IPS-15b (cell line): ENCODE measurements at regions not wholly inside any gene's neighbourhood (a gene's known extent, or its start where the extent isn't known, plus 50 kb on each side); places are given as distances from the start of the nearest gene placed in this dataset.

Experiments
- H3K27me3 ChIP-seq: one replicate; pipeline ENCODE4 v1.6.1; 2013; ENCODE audit warnings: low read length; ENCODE audit not compliant: control insufficient read depth, insufficient read depth
- H3K36me3 ChIP-seq: one replicate; pipeline ENCODE4 v1.6.1; 2013; ENCODE audit warnings: low read length; ENCODE audit not compliant: control insufficient read depth, insufficient read depth
- H3K4me1 ChIP-seq: one replicate; pipeline ENCODE4 v1.6.1; 2013; ENCODE audit warnings: mild to moderate bottlenecking, low read length; ENCODE audit not compliant: control insufficient read depth, insufficient read depth
- H3K4me3 ChIP-seq: one replicate; pipeline ENCODE4 v1.5.1; 2013; ENCODE audit warnings: low read depth, low read length
- H3K9ac ChIP-seq: one replicate; pipeline ENCODE4 v1.6.1; 2013; ENCODE audit warnings: low read depth, mild to moderate bottlenecking, low read length
- H3K9me3 ChIP-seq: one replicate; pipeline ENCODE4 v1.6.1; 2013; ENCODE audit warnings: mild to moderate bottlenecking, low read length; ENCODE audit not compliant: control insufficient read depth, insufficient read depth

- Histone ChIP-seq H3K36me3 (no peaks in the 10 kb centered on the region), H3K27me3 (peaks cover 2% of the 10 kb centered on the region), H3K9me3 (no peaks in the 10 kb centered on the region), H3K4me1 (no peaks in the 10 kb centered on the region), H3K4me3 (no peak overlapping the region), H3K9ac (no peak overlapping the region)
Measured at GRCh38 chr15:93825682-93826081, 405.7 kb upstream of the MCTP2 start.

- Histone ChIP-seq H3K9me3 (no peaks in the 10 kb centered on the region), H3K4me3 (no peak overlapping the region), H3K4me1 (no peaks in the 10 kb centered on the region), H3K36me3 (no peaks in the 10 kb centered on the region), H3K9ac (no peak overlapping the region), H3K27me3 (no peaks in the 10 kb centered on the region)
Measured at GRCh38 chr15:93823971-93824913, 407.1 kb upstream of the MCTP2 start.

- Histone ChIP-seq H3K4me1 (peaks cover 5% of the 10 kb centered on the region), H3K4me3 (no peak overlapping the region)
Measured at GRCh38 chr15:93820566-93820965, 410.8 kb upstream of the MCTP2 start.

GRCh38 chr15:93819826-93820225 is 411.5 kb upstream of the MCTP2 start:
- Histone ChIP-seq H3K9ac (no peak overlapping the region), H3K4me3 (no peak overlapping the region), H3K36me3 (no peaks in the 10 kb centered on the region), H3K4me1 (peaks cover 5% of the 10 kb centered on the region), H3K9me3 (no peaks in the 10 kb centered on the region), H3K27me3 (no peaks in the 10 kb centered on the region)

More at GRCh38 chr15:93820566-93820965, 410.8 kb upstream of the MCTP2 start:
- Histone ChIP-seq H3K9ac (no peak overlapping the region), H3K36me3 (no peaks in the 10 kb centered on the region), H3K9me3 (no peaks in the 10 kb centered on the region), H3K27me3 (no peaks in the 10 kb centered on the region)

- H3K4me3 ChIP-seq: no peak overlapping the region
- no peak overlapping the region for H3K9ac ChIP-seq
- H3K9me3 ChIP-seq: no peaks in the 10 kb centered on the region
- no peaks in the 10 kb centered on the region for H3K36me3 ChIP-seq
- H3K27me3 ChIP-seq: no peaks in the 10 kb centered on the region
- peaks cover 5% of the 10 kb centered on the region for H3K4me1 ChIP-seq
Measured at GRCh38 chr15:93816815-93817214, 414.5 kb upstream of the MCTP2 start.

- Histone ChIP-seq H3K9me3 (no peaks in the 10 kb centered on the region), H3K36me3 (no peaks in the 10 kb centered on the region), H3K4me3 (no peak overlapping the region), H3K4me1 (no peaks in the 10 kb centered on the region), H3K27me3 (no peaks in the 10 kb centered on the region), H3K9ac (no peak overlapping the region)
Measured at GRCh38 chr15:93811305-93811704, 420.1 kb upstream of the MCTP2 start.

- Histone ChIP-seq H3K4me3 (no peak overlapping the region), H3K9me3 (no peaks in the 10 kb centered on the region), H3K9ac (no peak overlapping the region), H3K27me3 (no peaks in the 10 kb centered on the region), H3K4me1 (no peaks in the 10 kb centered on the region), H3K36me3 (no peaks in the 10 kb centered on the region)
Measured at GRCh38 chr15:93809516-93809915, 421.8 kb upstream of the MCTP2 start.

GRCh38 chr15:93803421-93804152 is 427.8 kb upstream of the MCTP2 start:
- Histone ChIP-seq H3K4me3 (no peak overlapping the region), H3K9me3 (no peaks in the 10 kb centered on the region), H3K4me1 (no peaks in the 10 kb centered on the region), H3K27me3 (no peaks in the 10 kb centered on the region), H3K9ac (no peak overlapping the region), H3K36me3 (no peaks in the 10 kb centered on the region)

- no peak overlapping the region for H3K9ac ChIP-seq
- H3K4me3 ChIP-seq: no peak overlapping the region
- no peaks in the 10 kb centered on the region for H3K27me3 ChIP-seq
Measured at GRCh38 chr15:93801206-93801605, 430.2 kb upstream of the MCTP2 start.

GRCh38 chr15:93800805-93801204 is 430.6 kb upstream of the MCTP2 start:
- no peak overlapping the region for H3K4me3 ChIP-seq
- H3K36me3 ChIP-seq: no peaks in the 10 kb centered on the region
- no peaks in the 10 kb centered on the region for H3K27me3 ChIP-seq
- no peak overlapping the region for H3K9ac ChIP-seq
- H3K4me1 ChIP-seq: no peaks in the 10 kb centered on the region
- H3K9me3 ChIP-seq: no peaks in the 10 kb centered on the region

More at GRCh38 chr15:93801206-93801605, 430.2 kb upstream of the MCTP2 start:
- Histone ChIP-seq H3K36me3 (no peaks in the 10 kb centered on the region), H3K4me1 (no peaks in the 10 kb centered on the region), H3K9me3 (no peaks in the 10 kb centered on the region)

GRCh38 chr15:93789441-93789840 is 441.9 kb upstream of the MCTP2 start:
- Histone ChIP-seq H3K4me3 (no peak overlapping the region), H3K9me3 (no peaks in the 10 kb centered on the region), H3K36me3 (no peaks in the 10 kb centered on the region), H3K27me3 (no peaks in the 10 kb centered on the region), H3K4me1 (no peaks in the 10 kb centered on the region), H3K9ac (no peak overlapping the region)

GRCh38 chr15:93780073-93780472 is 451.3 kb upstream of the MCTP2 start:
- no peak overlapping the region for H3K4me3 ChIP-seq
- H3K4me1 ChIP-seq: no peaks in the 10 kb centered on the region
- H3K9me3 ChIP-seq: no peaks in the 10 kb centered on the region
- no peaks in the 10 kb centered on the region for H3K36me3 ChIP-seq
- no peak overlapping the region for H3K9ac ChIP-seq
- H3K27me3 ChIP-seq: no peaks in the 10 kb centered on the region
